GM12878 (cell line): ENCODE measurements at regions not wholly inside any gene's neighbourhood (a gene's known extent, or its start where the extent isn't known, plus 50 kb on each side); places are given as distances from the start of the nearest gene placed in this dataset.

ENCODE experiments used
- CBX3 ChIP-seq: fragments of 200-600 bp; sonication (generic); IDR thresholded peaks from 2 replicates; pipeline ENCODE4 v1.6.1; 2016; ENCODE audit warnings: low read depth, borderline replicate concordance
- EP300 ChIP-seq, 2 experiments: fragments of 150-350 bp in 1 of 2; IDR thresholded peaks; 2 replicates each; pipeline ENCODE4 v1.6.1; 2011 to 2012; ENCODE audit warnings: low read depth in 2 of 2, low read length in 2 of 2, borderline replicate concordance in 1 of 2, improper control_type of control experiment in 1 of 2, inconsistent platforms in 1 of 2; ENCODE audit not compliant: control insufficient read depth in 1 of 2
- FOXM1 ChIP-seq: IDR thresholded peaks from 2 replicates; pipeline ENCODE4 v1.6.1; 2012; ENCODE audit warnings: low read depth, mild to moderate bottlenecking, inconsistent platforms, low read length, moderate library complexity
- GATAD2B ChIP-seq: fragments of 450-650 bp; conservative IDR thresholded peaks from 2 replicates; pipeline ENCODE4 v1.6.1; 2017; ENCODE audit warnings: low read depth, mild to moderate bottlenecking, moderate library complexity
- HDAC2 ChIP-seq: fragments of 200-600 bp; sonication (generic); IDR thresholded peaks from 2 replicates; pipeline ENCODE4 v1.6.1; 2017
- HDAC6 ChIP-seq: fragments of 200-600 bp; sonication (generic); IDR thresholded peaks from one replicate; pipeline ENCODE4 v1.8.0; 2017; ENCODE audit warnings: antibody characterized with exemption; ENCODE audit not compliant: unreplicated experiment
- IKZF2 ChIP-seq, 2 experiments: fragments of 450-650 bp; IDR thresholded peaks; 2 replicates each; pipeline ENCODE4 v1.6.1; 2017; ENCODE audit warnings: mild to moderate bottlenecking in 2 of 2, moderate library complexity in 2 of 2
- MEF2A ChIP-seq: IDR thresholded peaks from 2 replicates; pipeline ENCODE4 v1.6.1; 2011; ENCODE audit warnings: low read depth, mild to moderate bottlenecking, low read length, moderate library complexity; ENCODE audit not compliant: insufficient read depth
- MYC ChIP-seq: IDR thresholded peaks from 2 replicates; pipeline ENCODE4 v1.6.1; 2011; ENCODE audit warnings: mild to moderate bottlenecking, low read length, moderate library complexity, inconsistent platforms; ENCODE audit not compliant: insufficient read depth, insufficient replicate concordance, insufficient read length, severe bottlenecking
- NBN ChIP-seq: fragments of 450-650 bp; IDR thresholded peaks from 2 replicates; pipeline ENCODE4 v1.6.1; 2016
- NR2F1 ChIP-seq: fragments of 450-650 bp; conservative IDR thresholded peaks from 2 replicates; pipeline ENCODE4 v1.6.1; 2017; ENCODE audit warnings: mild to moderate bottlenecking
- PML ChIP-seq: IDR thresholded peaks from 2 replicates; pipeline ENCODE4 v1.6.1; 2012; ENCODE audit warnings: low read length, inconsistent platforms
- RBBP5 ChIP-seq: fragments of 200-600 bp; sonication (generic); conservative IDR thresholded peaks from 2 replicates; pipeline ENCODE4 v1.6.1; 2016
- RUNX3 ChIP-seq: IDR thresholded peaks from 2 replicates; pipeline ENCODE4 v1.6.1; 2012; ENCODE audit warnings: low read length, inconsistent platforms
- SPI1 ChIP-seq: IDR thresholded peaks from 2 replicates; pipeline ENCODE4 v1.6.1; 2011; ENCODE audit warnings: low read depth, mild to moderate bottlenecking, low read length, moderate library complexity, borderline replicate concordance; ENCODE audit not compliant: insufficient read depth
- ZSCAN29 ChIP-seq: fragments of 450-650 bp; IDR thresholded peaks from 2 replicates; pipeline ENCODE4 v1.6.1; 2017; ENCODE audit warnings: mild to moderate bottlenecking, moderate library complexity
- TF ChIP-seq, protein P1 (sequence below): fragments of 450-650 bp; IDR thresholded peaks from 2 replicates; pipeline ENCODE4 v1.6.1; 2018; ENCODE audit warnings: mild to moderate bottlenecking, low read depth, moderate library complexity; ENCODE audit not compliant: partially characterized antibody
- TF ChIP-seq, protein P2 (sequence below): fragments of 450-650 bp; IDR thresholded peaks from 2 replicates; pipeline ENCODE4 v1.6.1; 2017; ENCODE audit warnings: mild to moderate bottlenecking, moderate library complexity
- TF ChIP-seq, protein P3 (sequence below), 3 experiments: IDR thresholded peaks in 2 of 3; conservative IDR thresholded peaks in 1 of 3; 2 replicates each; pipeline ENCODE4 v1.5.1; 2011; ENCODE audit warnings: low read depth in 3 of 3, low read length in 3 of 3, mild to moderate bottlenecking in 3 of 3, control low read depth in 2 of 3, moderate library complexity in 2 of 3, inconsistent platforms in 1 of 3, mixed read lengths in 1 of 3; ENCODE audit not compliant: control insufficient read depth in 2 of 3, insufficient read depth in 1 of 3; ENCODE audit errors: extremely low read depth in 1 of 3
- TF ChIP-seq, protein P4 (sequence below): IDR thresholded peaks from 2 replicates; pipeline ENCODE4 v1.6.1; 2011; ENCODE audit warnings: low read depth, low read length, improper control_type of control experiment, borderline replicate concordance

DNA sequence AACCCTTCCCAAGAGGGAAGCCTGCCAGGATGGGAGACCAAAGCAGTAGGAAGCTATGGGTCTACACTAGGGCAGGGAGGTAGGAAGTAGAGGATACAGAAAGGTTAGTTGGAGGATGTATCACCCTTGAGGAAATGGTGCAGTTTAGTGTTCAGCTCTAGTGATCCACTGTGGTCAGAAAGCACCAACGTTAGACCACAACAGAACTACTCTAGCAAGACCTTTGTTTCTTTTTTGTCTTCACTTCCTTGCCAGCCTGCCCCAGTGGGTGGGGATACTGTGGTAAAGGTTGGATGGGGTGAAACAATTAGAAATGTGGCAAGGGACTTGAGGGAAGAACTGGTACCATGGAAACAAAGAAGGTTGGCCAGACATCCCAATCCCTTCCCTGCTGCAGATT is 83.3 kb downstream of the DDIT4L start (continued):
- TF ChIP-seq CBX3 (no peak), NR2F1 (peak; percentile 82), HDAC6 (no peak), ZSCAN29 (no peak), HDAC2 (no peak), GATAD2B (peak; percentile 77), MEF2A (no peak), FOXM1 (0 out of 2 replicates have a peak, but pooled peaks have one; percentile 20), PML (no peak), RBBP5 (no peak), RUNX3 (peak; percentile 92), IKZF2 (IDR thresholded peaks at IDR 0.05) (peak; percentile 79 to 87; a peak in 3 of 4 replicates), SPI1 (peak; percentile 61; the same call in 1 of the 2 replicates), NBN (0 out of 2 replicates have a peak, but pooled peaks have one; percentile 37), EP300 (IDR thresholded peaks at IDR 0.05; ENCODE audit: borderline replicate concordance in 1 of 2, control insufficient read depth in 1 of 2, low read depth in 2 of 2, low read length in 2 of 2) (0 out of 4 replicates have a peak, but pooled peaks of 1 of the 2 experiments have one; percentile 20), MYC (no peak)
- TF ChIP-seq, protein P1, sequence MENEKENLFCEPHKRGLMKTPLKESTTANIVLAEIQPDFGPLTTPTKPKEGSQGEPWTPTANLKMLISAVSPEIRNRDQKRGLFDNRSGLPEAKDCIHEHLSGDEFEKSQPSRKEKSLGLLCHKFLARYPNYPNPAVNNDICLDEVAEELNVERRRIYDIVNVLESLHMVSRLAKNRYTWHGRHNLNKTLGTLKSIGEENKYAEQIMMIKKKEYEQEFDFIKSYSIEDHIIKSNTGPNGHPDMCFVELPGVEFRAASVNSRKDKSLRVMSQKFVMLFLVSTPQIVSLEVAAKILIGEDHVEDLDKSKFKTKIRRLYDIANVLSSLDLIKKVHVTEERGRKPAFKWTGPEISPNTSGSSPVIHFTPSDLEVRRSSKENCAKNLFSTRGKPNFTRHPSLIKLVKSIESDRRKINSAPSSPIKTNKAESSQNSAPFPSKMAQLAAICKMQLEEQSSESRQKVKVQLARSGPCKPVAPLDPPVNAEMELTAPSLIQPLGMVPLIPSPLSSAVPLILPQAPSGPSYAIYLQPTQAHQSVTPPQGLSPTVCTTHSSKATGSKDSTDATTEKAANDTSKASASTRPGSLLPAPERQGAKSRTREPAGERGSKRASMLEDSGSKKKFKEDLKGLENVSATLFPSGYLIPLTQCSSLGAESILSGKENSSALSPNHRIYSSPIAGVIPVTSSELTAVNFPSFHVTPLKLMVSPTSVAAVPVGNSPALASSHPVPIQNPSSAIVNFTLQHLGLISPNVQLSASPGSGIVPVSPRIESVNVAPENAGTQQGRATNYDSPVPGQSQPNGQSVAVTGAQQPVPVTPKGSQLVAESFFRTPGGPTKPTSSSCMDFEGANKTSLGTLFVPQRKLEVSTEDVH, result no peak
- TF ChIP-seq, protein P2, sequence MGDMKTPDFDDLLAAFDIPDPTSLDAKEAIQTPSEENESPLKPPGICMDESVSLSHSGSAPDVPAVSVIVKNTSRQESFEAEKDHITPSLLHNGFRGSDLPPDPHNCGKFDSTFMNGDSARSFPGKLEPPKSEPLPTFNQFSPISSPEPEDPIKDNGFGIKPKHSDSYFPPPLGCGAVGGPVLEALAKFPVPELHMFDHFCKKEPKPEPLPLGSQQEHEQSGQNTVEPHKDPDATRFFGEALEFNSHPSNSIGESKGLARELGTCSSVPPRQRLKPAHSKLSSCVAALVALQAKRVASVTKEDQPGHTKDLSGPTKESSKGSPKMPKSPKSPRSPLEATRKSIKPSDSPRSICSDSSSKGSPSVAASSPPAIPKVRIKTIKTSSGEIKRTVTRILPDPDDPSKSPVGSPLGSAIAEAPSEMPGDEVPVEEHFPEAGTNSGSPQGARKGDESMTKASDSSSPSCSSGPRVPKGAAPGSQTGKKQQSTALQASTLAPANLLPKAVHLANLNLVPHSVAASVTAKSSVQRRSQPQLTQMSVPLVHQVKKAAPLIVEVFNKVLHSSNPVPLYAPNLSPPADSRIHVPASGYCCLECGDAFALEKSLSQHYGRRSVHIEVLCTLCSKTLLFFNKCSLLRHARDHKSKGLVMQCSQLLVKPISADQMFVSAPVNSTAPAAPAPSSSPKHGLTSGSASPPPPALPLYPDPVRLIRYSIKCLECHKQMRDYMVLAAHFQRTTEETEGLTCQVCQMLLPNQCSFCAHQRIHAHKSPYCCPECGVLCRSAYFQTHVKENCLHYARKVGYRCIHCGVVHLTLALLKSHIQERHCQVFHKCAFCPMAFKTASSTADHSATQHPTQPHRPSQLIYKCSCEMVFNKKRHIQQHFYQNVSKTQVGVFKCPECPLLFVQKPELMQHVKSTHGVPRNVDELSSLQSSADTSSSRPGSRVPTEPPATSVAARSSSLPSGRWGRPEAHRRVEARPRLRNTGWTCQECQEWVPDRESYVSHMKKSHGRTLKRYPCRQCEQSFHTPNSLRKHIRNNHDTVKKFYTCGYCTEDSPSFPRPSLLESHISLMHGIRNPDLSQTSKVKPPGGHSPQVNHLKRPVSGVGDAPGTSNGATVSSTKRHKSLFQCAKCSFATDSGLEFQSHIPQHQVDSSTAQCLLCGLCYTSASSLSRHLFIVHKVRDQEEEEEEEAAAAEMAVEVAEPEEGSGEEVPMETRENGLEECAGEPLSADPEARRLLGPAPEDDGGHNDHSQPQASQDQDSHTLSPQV, result no peak
- TF ChIP-seq, protein P3, sequence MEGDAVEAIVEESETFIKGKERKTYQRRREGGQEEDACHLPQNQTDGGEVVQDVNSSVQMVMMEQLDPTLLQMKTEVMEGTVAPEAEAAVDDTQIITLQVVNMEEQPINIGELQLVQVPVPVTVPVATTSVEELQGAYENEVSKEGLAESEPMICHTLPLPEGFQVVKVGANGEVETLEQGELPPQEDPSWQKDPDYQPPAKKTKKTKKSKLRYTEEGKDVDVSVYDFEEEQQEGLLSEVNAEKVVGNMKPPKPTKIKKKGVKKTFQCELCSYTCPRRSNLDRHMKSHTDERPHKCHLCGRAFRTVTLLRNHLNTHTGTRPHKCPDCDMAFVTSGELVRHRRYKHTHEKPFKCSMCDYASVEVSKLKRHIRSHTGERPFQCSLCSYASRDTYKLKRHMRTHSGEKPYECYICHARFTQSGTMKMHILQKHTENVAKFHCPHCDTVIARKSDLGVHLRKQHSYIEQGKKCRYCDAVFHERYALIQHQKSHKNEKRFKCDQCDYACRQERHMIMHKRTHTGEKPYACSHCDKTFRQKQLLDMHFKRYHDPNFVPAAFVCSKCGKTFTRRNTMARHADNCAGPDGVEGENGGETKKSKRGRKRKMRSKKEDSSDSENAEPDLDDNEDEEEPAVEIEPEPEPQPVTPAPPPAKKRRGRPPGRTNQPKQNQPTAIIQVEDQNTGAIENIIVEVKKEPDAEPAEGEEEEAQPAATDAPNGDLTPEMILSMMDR (IDR thresholded peaks at IDR 0.05 in 2 of 3, conservative IDR thresholded peaks at IDR 0.05 in 1 of 3; ENCODE audit: control insufficient read depth in 2 of 3, extremely low read depth in 1 of 3, insufficient read depth in 1 of 3, low read depth in 3 of 3, low read length in 3 of 3), result no peak
- TF ChIP-seq, protein P4, sequence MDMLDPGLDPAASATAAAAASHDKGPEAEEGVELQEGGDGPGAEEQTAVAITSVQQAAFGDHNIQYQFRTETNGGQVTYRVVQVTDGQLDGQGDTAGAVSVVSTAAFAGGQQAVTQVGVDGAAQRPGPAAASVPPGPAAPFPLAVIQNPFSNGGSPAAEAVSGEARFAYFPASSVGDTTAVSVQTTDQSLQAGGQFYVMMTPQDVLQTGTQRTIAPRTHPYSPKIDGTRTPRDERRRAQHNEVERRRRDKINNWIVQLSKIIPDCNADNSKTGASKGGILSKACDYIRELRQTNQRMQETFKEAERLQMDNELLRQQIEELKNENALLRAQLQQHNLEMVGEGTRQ, result no peak
